ENCODE measurements at regions not wholly inside any gene's neighbourhood (a gene's known extent, or its start where the extent isn't known, plus 50 kb on each side); places are given as distances from the start of the nearest gene placed in this dataset.

- Histone ChIP-seq H3K9me2 (ENCODE audit: insufficient read depth, low read length) (no peaks in the 10 kb centered on the region), H3K4me3 (ENCODE audit: low read length) (no peak overlapping the region), H3K79me2 (replicated peaks; ENCODE audit: insufficient read depth, low read length) (no peaks in the 10 kb centered on the region), H2AFZ (ENCODE audit: low read depth, low read length) (no peak overlapping the region), H3K36me3 (ENCODE audit: insufficient read depth, low read length) (no peaks in the 10 kb centered on the region), H3K4me2 (ENCODE audit: low read length) (no peak overlapping the region), H3K9me3 (ENCODE audit: low read length) (no peaks in the 10 kb centered on the region), H3K27ac (ENCODE audit: low read length) (no peak overlapping the region), H3K27me3 (ENCODE audit: insufficient read depth, low read depth, low read length) (no peaks in the 10 kb centered on the region), H3K9ac (ENCODE audit: low read length) (no peak overlapping the region), H3F3A (ENCODE audit: insufficient read depth, low read length, poor library complexity, severe bottlenecking) (no peaks in the 10 kb centered on the region), H4K20me1 (ENCODE audit: insufficient read depth) (no peaks in the 10 kb centered on the region)
- TF ChIP-seq POLR2AphosphoS5 (IDR thresholded peaks at IDR 0.05): no peak
- no peak for TF ChIP-seq CTCF (IDR thresholded peaks at IDR 0.05; ENCODE audit: poor library complexity, severe bottlenecking)
- TF ChIP-seq REST (IDR thresholded peaks at IDR 0.05; ENCODE audit: borderline replicate concordance): no peak
- no peak for TF ChIP-seq EP300 (conservative IDR thresholded peaks at IDR 0.05; ENCODE audit: poor library complexity, severe bottlenecking)
- TF ChIP-seq MXI1 (conservative IDR thresholded peaks at IDR 0.05; ENCODE audit: poor library complexity, severe bottlenecking): no peak
- TF ChIP-seq EZH2 (IDR thresholded peaks at IDR 0.05; ENCODE audit: borderline replicate concordance, insufficient read depth, low read length, poor library complexity, severe bottlenecking): no peak
- TF ChIP-seq TAF1 (IDR thresholded peaks at IDR 0.05; ENCODE audit: low read depth): no peak
- no peak for TF ChIP-seq RAD21 (conservative IDR thresholded peaks at IDR 0.05)
- no peak for TF ChIP-seq SMC3 (conservative IDR thresholded peaks at IDR 0.05; ENCODE audit: poor library complexity)
Measured at GRCh38 chr2:58512878-58513277, 271.8 kb upstream of the FANCL start.

- no peaks in the 10 kb centered on the region for H4K20me1 ChIP-seq (ENCODE audit: insufficient read depth)
- no peak overlapping the region for H3K4me2 ChIP-seq (ENCODE audit: low read length)
- H3K9me3 ChIP-seq (ENCODE audit: low read length): no peaks in the 10 kb centered on the region
- no peaks in the 10 kb centered on the region for H3F3A ChIP-seq (ENCODE audit: insufficient read depth, low read length, poor library complexity, severe bottlenecking)
- no peaks in the 10 kb centered on the region for H3K36me3 ChIP-seq (ENCODE audit: insufficient read depth, low read length)
- TF ChIP-seq MXI1 (conservative IDR thresholded peaks at IDR 0.05; ENCODE audit: poor library complexity, severe bottlenecking) (no peak), EP300 (conservative IDR thresholded peaks at IDR 0.05; ENCODE audit: poor library complexity, severe bottlenecking) (no peak), SMC3 (conservative IDR thresholded peaks at IDR 0.05; ENCODE audit: poor library complexity) (no peak), EZH2 (IDR thresholded peaks at IDR 0.05; ENCODE audit: borderline replicate concordance, insufficient read depth, low read length, poor library complexity, severe bottlenecking) (no peak), POLR2AphosphoS5 (IDR thresholded peaks at IDR 0.05) (no peak), CTCF (IDR thresholded peaks at IDR 0.05; ENCODE audit: poor library complexity, severe bottlenecking) (no peak), RAD21 (conservative IDR thresholded peaks at IDR 0.05) (no peak)
- no peaks in the 10 kb centered on the region for H3K79me2 ChIP-seq (replicated peaks; ENCODE audit: insufficient read depth, low read length)
- H3K9ac ChIP-seq (ENCODE audit: low read length): no peak overlapping the region
- H2AFZ ChIP-seq (ENCODE audit: low read depth, low read length): no peak overlapping the region
- H3K9me2 ChIP-seq (ENCODE audit: insufficient read depth, low read length): no peaks in the 10 kb centered on the region
- no peak overlapping the region for H3K4me3 ChIP-seq (ENCODE audit: low read length)
- H3K27ac ChIP-seq (ENCODE audit: low read length): no peak overlapping the region
- no peaks in the 10 kb centered on the region for H3K27me3 ChIP-seq (ENCODE audit: insufficient read depth, low read depth, low read length)
Measured at GRCh38 chr2:58508006-58508405, 266.9 kb upstream of the FANCL start.
